HG02981 (cell line): ENCODE measurements at regions not wholly inside any gene's neighbourhood (a gene's known extent, or its start where the extent isn't known, plus 50 kb on each side); places are given as distances from the start of the nearest gene placed in this dataset.

Source experiments
- ATAC-seq: cut with Tn5 transposase; IDR thresholded peaks from one replicate; pipeline ENCODE4 v1.9.1; 2021; ENCODE audit warnings: mild to moderate bottlenecking, moderate library complexity; ENCODE audit not compliant: unreplicated experiment

DNA sequence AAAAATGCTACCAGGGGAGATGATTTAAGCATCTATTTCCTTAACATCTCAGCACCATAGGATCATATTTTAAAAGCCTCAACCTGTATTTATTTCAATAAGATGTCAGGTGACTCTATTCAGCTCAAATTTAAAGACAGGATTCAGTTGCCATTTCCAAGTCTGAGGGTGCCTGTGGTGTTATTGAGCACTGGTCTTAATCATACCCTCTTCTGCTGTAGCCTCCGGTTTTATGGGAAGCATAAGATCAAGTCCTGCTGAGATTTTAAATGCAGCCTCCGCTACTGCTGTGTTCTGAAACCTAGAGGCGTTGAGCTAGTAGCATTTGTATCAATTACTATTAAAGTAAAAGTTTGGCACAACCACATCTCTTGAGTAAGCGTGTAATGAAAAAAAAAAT lies 185.7 kb upstream of the NWD2 start:
- ATAC-seq, result no peak

DNA sequence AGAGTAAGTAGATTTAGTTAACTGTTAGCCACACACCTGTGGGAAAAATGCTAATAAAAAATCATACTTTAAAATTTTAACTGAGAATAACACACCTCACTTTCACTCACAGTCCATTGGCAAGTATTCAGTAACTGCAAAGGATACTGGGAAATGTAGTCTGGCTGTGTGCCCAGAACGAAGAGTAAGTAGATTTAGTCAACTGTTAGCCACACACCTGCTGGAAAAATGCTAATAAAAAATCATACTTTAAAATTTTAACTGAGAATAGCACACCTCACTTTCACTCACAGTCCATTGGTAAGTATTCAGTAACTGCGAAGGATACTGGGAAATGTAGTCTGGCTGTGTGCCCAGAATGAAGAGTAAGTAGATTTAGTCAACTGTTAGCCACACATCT lies 178.4 kb upstream of the NWD2 start:
- no peak for ATAC-seq

DNA sequence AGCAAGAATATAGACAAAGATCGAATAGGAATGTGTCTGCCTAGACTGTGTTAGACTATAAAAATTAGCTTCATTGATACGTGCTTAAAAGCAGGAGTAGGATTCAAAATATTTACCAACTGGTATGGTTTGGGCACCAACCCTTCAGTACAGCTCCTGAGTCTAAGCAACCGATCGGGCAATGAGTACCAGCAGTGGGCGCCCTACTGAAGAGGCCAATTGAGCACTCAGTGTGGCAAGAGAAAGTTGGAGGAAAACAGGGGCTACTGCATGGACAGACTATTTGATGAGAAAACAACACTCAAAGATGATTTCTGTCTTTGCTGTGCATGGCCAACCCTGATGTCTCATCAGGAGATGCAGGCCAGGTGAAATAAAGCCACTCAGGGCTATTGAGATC lies 176.0 kb upstream of the NWD2 start:
- no peak for ATAC-seq

DNA sequence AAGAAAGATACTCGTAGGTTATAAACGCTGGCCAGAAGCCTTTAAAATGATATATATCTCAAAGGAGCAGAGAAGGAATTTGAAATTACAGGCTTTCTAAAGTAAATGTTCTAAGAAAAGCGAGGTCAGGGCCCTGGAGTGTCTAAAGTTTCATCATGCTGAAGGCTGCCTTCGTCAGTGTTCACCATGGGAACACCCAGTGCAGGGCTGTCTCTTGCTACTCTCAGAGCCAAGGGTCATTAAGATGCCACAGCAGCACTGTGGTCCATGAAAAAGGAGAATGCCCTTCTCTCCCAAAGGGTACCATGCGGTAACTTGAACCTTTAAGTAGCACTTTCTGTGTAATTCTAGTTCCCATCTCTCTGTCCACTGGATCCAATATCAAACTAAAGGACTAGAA lies 174.5 kb upstream of the NWD2 start:
- ATAC-seq, result no peak

DNA sequence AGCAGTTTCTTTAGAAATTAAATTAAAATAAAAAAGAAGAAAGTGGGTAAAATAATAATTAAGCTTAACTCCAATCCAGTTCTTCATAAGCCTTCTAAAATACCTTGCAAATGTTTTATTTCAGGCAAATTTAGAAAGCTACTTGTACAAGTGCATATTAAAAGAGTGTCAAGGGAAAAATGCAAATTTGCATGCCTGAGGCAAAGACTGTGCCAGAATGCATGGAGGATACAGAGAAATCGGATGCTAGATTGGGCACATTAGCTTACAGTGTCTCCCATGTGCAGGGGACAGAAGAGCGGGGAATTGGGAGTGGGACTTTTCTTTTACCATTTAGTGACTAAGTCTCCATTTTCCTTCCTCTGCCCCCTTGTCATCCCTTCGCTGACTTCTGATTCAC lies 173.0 kb upstream of the NWD2 start:
- ATAC-seq, result no peak

DNA sequence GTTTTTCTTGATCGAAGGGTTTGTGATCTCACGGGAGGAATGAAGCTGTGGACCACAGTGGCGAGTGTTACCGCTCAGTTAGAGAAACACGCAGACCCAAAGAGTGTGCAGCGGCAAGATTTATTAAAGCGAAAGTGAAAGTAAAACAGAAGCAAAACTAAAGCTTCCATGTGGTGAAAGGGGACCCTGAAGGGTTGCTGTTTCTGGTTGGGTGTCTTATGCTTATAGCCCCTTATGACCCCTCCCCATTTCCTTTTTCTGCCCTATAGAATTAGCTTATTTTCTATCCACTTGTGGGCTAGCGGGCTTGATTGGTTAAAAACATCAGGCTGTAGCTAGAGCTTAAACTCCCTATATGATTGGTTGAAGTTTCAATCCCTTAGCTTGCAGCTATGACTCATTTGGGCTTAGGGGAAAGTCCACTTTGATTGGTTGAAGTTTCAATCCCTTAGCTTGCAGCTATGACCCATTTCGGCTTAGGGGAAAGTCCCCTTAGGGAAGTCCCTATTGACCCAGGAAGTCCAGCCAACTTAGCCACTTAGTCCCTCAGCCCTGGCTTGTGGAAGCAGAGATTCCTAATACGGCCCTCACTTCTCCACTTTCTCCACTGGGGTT lies 171.2 kb upstream of the NWD2 start:
- ATAC-seq, result no peak

DNA sequence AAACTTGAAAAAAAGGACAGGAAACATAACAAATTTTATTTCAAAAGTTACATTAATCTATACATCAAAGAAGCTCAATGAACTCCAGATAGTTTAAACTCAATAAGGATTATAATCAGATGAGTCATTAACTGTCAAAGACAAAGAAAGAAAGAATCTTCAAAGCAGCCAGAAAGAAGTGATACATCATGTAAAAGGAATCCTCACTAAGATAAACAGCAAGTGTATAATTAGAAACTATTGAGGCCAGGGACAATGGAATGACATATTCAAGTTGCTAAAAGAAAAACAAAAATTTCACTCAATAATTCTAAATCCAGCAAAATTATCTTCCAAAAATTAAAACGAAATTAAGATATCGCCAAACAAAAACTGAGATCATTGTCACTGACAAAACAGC lies 161.6 kb upstream of the NWD2 start:
- no peak for ATAC-seq

DNA sequence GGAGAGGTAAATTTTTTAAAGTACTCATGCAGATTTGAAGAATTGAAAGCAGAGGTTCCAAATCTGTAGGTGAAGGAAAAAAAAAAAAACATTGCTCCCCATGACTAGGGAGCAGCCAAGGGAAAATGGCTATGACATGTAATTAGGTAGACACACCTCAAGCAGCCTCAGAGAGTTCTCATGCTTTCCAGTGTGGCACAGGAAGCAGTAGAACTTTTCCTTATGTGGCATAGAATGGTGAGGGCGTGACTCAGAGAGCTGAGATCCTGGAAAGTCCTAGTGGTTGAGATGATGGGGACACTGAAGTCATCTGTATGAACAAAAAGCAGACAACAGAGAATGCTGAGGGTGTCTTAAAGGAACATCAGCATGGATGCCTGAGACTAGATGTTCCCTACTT lies 148.6 kb upstream of the NWD2 start:
- no peak for ATAC-seq

DNA sequence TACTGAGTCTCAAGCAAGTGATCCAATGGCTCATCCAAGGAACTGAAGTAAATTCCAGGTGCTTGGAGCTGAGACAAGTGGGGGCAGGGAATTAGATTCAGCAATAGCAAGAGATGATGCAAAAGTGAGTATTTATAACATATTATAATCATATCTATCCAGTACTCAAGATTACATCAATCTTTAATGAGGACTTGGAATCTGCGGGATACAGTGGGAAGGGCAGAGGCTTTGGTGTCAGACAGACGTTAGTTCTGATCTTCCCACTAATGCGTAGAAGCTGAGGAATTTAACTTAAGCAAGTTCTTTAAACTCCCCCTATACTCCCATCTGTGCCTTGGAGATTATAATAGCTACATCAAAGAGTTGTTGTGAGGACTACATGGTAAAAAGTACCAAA lies 143.4 kb upstream of the NWD2 start:
- ATAC-seq, result no peak

DNA sequence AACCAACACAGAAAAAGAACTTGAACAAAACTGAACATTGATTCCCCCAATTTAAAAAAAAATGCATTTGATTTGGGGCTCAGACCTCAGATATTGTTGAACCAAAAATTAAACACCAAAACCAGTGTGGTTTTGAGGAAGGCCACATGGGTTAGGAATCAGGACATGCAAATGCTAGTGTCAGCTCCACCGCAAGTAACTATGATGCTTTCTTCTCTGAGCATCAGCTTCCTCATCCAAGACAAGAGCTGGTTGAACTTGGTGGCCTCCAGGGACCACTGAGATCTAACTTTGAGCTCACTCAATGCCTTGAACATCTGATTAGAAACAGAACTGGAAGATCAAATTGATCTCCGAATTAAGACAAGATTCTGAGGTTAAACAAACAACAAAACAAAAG lies 142.9 kb upstream of the NWD2 start:
- no peak for ATAC-seq

DNA sequence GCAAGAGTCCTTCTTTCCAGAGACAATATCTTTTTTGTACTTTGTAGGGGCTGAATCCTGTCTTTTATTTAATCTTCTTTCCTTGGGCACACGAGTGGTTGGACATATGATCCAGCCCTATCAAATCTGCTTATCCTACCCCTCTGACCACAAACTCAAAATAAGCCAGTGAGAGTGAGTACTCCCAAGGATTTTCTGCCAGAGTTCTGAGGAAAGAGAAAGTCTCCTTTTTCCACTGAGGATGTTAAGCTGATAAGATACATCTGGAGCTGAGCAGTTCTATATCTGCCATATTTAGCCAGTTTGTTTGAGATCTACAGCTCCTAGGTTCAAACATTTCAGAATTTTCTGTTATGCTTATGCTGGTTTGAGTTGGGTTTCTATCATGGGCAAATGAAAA lies 134.8 kb upstream of the NWD2 start:
- ATAC-seq, result no peak

DNA sequence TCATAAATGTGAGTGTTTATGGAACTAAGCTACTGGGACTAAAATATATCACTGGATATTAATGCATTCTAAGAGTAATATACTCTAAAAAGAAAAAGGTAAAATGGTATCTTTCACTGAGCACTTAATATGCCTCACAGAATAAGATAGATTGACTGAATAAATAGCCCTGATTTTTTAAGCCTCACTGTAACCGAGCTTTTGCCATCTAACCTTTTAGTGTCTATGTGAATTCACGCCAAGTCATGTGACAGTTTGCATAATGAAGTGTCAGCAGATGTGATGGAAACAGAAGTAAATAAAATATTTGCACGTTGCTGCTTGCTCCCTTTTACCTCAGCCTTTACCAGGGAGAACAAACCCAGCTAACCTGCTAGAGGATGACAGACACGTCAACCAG lies 119.7 kb upstream of the NWD2 start:
- no peak for ATAC-seq

DNA sequence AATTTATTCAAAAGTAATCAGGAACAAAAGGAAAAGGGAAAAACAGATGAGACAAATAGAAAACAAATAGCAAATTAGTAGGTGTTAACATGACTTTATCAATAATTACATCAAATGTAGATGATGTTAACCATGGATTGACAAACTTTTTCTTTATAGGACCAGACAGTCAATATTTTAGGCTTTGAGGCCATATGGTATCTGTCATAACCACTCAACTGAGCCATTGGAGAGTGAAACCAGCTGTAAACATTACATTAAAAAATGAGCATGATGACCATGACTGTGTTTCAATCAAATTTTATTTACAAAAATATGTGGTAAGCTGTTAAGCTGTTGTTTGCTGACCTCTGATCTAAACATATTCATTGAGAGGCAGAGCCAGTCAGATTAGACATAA lies 118.5 kb upstream of the NWD2 start:
- ATAC-seq, result no peak

DNA sequence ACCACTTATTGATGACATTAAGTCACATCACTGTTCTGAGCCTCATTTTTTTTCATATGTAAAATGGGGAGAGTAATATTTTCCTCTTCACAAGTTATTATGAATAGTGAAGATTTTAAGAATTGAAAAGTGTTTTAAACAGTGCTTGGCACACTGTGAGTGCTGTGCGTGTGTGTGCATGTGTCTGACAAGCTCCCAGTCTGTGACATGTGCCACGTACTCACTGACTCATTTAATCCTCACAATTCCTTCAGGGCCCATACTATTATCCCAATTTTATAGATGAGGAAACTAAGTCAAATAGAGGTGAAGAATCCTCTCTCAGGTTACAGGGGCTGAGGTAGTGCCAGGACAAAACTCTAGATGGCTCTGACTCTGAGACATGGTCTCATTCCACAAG lies 114.1 kb upstream of the NWD2 start:
- ATAC-seq, result no peak

DNA sequence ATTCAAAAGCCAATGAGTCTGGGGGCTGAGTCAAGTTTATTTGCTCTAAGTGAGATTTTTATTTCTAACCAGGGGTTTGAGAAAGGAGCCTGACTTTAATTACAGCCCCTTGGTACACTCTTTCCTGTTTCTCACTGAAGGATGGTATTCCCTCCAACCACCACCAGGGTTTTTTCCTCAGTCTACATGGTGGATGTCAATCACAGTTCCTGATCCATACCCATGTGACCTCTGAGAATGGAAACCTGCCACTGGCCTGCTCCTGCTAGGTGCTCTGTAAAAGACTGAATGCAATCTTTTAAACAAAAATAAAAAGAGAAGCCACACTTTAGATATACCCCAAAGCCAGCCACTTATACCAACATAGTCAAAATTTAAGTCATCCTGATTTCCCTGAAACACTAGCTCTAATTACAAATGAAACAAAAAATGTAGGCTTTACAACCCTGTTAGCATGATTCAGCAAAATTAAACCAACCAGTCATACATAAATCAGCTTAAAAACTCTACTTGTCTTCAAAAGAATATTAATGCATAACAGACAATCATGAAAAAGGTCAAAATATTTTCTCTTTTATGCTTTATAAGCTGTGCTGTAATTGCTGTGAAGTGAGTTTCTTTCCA lies 112.1 kb upstream of the NWD2 start:
- no peak for ATAC-seq

DNA sequence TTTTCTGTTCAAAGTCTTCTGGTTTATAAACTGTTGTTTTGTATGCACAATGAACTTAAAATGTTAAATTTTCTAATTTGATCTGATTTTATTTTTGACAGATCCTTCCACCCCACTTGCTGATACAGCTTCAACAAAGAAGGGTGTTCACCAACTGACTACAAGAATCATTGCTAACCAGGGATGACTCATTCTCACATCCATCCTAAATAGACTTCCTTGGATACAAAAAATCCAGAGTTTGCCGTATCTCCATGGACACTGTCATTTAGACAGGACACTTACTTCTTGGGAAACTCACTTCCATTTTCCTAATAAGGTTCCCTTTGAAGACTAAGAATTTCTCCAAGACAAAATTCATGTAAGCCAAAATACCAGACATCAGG lies 111.6 kb upstream of the NWD2 start:
- ATAC-seq, result no peak

DNA sequence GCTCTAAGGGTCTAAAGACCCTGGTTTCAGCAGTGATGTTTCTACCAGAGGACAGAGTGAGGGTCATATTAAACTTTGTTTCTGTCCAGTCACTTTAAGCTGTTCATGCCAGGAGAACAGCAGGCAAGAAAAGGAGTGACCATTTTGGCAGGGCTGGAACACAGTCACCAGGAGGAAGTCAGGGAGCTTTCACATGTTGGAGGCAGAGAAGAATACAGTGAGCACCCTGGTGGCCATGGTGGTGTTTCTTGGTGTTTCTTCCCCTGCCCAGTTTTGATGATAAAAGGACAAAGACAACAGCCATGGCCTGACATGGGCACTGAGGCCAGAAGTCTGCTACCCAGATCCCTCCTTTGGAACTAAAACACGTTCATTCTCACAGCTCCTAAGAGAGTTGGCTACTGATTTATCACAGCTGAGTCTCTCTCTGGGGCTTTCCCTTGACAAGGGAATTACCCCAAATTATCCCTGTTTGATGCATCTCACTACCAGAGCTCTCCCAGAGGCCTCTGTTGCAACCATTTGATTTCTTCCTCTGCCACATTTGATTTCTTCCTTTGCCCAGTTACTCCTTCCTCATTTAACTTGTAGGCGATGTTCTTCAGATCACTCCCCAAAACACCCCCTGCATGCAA lies 106.4 kb upstream of the NWD2 start:
- peak; percentile 76 for ATAC-seq

DNA sequence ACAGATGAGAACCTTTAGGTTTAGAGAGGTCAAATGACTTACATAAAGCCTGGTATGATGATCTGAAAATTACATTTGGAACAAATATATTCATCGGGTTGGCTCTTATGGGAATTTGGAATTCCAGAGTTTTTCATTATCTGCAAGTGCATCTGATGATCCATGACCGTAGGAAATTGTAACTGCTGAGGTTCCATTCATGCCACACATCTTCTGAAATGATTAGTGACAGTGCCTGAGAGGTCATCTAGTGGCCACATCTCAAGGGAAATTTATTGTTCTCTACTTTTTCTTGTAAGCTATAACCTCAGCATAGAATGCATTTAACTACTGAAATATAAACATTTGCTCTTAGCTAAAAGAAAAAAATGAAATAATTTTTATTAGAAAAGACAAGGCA lies 105.8 kb upstream of the NWD2 start:
- peak; percentile 55 for ATAC-seq

DNA sequence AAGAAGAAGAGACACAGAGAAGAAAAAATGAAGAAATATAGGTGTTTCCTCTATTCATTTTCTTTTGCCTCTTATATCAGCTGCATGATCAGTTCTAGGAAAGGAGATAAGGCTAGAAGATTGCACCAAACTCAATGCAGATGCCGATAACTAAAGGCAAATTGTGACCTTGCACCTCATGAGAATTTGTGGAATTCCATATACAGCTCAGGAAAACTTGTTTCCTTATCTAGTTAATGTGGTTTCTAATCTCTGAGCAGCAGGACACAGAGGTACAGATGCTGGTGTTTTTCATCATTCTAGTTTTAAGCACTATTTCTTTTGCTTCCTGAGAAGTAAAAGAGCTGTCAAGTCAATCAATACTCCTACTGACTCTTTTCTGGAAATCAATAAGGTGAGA lies 104.6 kb upstream of the NWD2 start:
- ATAC-seq, result no peak

DNA sequence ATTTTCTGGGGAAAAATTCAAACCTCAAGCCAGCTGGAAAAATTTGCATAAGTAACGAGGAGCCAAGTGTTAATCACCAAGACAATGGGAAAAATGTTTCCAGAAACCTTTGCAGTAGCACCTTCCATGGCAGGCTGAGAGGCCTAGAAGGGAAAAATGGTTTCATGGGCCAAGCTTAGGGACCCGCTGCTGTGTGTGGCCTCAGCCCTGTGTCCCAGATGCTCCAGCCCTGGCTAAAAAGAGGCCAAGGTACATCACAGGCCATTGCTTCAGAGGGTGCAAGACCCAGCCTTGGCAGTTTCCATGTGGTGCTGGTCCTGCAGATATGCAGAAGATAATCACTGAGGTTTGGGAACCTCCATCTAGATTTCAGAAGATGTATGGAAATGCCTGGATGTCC lies 98.3 kb upstream of the NWD2 start:
- ATAC-seq, result no peak

DNA sequence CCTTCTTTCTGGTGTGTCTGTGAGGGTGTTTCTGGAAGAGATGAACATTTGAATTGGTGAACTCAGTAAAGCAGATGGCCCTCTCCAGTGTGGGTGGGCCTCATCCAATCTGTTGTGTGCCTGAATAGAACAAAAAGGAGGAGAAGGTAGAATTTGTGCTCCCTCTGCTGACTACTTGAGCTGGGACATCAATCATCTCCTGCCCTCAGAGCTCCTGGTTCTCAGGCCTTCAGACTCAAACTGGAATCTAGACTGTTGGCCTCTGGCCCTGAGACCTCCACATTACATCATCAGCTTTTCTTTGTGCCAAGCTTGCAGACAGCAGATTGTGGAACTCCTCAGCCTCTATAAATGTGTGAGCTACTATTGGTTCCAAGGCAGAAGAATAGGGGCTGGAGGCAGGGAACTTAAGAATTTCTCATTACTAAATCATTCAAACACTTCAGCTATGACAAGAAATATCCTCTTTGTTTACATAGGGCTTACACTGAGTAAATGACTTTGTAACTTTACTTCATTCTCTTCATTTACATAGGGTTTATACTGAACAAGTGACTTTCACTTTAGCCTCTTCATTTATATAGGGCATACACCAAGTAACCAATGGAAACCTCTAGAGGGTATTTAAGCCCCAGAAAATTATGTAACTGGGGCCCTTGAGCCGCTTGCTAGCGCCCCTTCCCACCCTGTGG lies 86.9 kb upstream of the NWD2 start:
- no peak for ATAC-seq

DNA sequence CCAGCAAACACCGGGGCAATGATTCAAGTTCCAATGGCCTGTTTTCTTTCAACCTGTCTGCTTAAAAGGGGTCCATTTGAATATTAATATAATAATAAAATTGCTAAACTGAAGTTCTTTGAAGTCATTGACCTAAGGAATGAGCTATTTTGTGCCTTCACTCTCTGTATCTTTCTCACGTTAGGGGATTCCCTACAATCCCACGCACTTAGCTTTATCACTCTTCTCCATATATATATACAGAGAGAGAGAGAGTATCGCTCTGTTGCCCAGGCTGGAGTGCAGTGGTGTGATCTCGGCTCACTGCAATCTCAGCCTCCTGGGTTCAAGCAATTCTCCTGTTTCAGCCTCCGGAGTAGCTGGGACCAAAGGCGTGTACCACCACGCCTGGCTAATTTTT lies 83.9 kb upstream of the NWD2 start:
- no peak for ATAC-seq
